GM19043 (cell line): ENCODE measurements at regions not wholly inside any gene's neighbourhood (a gene's known extent, or its start where the extent isn't known, plus 50 kb on each side); places are given as distances from the start of the nearest gene placed in this dataset.
"Not testable (repeated sequence)": the region's sequence is repeated elsewhere in the genome, so short reads cannot be mapped to it uniquely, and the experiment has no call there.

Source experiments
- ATAC-seq: cut with Tn5 transposase; IDR thresholded peaks from one replicate; pipeline ENCODE4 v1.9.1; 2021; ENCODE audit warnings: low read depth; ENCODE audit not compliant: unreplicated experiment

DNA sequence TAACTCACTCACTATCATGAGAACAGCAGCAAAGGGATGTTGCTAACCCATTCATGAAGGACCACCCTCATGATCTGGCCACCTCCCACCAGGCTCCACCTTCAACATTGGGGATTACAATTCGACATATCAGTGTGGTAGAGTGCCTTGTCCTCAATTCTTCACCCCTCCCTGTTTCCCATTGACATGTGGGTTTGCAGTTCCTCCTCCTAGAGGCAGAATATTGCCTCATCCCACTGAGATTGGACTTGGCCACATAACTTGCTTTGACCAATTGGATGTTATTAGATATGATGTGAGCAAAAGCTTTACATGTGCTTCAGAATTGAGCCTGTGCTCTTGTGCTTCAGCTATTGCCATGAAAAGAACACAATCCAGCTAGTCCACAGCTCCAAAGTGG, 217.0 kb upstream of the CXCR4 start:
- no peak for ATAC-seq

DNA sequence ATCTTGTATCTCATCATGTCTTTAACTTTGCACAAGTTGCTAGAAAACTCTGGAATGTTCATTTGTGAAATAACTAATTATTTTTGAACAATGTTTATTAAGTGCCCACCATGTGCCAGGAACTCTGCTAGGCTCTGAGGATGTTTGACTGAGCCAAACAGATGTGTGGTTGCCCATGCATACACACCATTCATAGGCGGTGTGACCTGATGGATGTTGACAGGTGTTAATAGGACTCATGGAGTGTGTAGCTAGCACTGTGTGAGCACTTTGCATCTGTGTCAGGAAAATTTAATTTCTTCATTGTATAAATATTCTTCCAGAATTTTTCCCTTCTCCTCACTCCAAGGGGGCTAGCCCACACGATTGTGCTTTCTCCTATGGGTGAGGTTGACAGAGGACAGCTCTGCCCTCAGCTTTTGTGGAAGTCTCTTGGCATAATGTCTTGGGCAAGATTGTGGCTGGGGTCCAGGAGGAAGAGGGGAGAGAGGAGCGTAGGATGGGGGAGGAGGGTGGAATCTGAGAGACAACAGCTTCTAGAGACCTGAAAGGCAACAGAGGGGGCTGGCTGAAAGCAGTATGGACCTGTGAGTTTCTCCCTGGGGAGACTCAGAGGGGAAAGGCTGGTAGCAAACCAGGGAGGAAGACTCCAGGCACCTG, 214.6 kb upstream of the CXCR4 start:
- ATAC-seq, result no peak

DNA sequence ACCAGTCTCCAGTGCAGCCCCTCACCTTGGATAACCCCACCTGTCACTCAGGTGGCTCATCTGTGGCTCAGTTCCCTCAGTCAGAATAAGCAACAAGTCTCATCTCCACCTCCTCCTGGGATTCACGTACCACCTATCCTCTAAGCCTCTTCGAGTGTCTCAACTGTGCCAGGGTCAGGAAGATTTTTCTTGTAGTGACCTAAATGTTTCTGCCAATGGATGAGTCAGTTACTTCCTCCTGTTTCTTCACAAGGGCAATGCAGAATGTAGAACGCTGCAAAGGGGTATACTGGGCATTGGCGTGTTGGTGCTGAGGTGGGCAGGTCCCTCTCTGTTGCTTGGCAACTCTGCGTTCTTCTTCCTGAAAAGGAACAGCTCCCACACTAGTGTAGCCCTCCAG, 213.3 kb upstream of the CXCR4 start:
- no peak for ATAC-seq

DNA sequence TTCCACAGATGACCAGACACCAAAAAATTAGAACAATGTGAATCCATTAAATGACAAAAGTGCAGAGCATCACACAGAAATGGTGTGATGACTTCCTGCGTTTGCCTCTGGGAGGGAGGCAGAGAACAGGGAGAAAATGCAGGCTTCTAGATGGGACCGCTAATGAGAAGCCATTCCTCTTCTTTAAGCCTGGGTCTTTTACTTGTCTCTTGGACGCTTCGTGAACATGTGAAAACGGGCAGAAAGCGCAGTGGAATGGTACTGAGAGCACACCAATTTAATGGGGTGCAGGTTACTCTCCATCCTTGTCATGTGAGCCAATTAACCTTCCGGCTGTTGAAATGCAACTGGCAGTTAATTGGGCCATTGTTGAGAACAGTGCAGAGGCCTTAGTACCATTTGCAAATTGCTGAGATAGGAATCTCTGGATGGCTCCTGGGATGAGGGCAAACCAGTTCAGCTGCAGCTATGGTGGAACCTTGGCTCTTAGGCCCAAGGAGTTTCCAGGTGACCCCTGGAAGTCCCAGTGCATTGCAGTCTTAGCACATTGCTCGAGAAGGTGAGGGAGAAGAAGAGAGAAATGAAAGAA, 210.4 kb upstream of the CXCR4 start:
- ATAC-seq, result no peak

DNA sequence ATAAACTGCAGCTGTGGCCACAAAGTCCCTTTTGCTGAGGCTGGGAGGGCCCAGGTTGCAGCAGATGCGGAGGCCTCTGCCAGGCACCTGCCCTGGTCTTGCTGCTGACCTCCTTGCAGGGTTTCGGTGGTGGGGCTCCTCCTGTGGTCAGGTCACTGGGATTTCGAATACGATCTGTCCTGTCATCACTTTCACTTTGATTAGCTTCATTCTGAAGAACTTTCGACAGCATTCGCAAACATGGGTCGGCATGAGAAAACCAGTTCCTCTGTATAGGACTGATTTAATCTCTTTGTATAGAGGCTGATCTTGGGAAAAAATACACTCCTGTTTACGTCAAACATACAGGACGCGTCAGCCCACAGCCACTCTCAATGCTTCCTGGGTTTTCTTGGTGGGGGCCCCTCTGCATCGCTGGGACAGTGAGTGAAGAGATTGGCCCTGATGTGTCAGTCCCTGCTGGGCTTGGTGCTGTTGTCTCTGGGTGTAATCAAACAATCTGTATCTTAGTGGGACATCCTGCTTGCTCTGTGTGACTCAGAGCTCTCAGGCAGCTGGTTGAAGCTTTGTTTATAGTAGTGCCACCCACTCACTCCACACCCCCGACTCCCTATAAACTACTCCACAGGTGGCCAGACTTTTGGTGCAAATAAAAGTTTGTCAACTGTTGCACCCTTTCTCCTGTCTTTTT, 209.4 kb upstream of the CXCR4 start:
- ATAC-seq, result peak; percentile 80

DNA sequence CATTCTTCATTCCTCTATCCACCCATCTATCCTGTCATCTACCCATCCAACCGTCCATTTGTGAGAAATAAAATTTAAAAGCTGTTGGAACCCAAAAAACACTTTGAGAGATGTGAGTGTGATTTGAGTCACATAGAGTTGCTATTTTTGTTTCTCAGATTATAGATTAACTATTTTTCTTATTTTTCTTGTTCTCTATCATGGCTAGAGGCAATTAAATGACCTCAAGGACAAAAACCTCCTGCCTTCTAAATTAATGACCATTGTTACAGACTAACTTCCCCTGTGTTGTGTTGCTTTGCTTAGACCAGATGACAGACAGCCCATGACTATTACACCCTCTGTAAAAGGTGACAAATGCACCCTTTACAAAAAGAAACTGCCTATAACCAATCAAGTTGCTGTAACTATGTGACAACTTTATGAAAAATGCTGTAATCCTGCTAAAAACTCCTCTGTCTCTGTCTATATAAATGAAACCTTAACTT, 207.9 kb upstream of the CXCR4 start:
- ATAC-seq, result no peak

DNA sequence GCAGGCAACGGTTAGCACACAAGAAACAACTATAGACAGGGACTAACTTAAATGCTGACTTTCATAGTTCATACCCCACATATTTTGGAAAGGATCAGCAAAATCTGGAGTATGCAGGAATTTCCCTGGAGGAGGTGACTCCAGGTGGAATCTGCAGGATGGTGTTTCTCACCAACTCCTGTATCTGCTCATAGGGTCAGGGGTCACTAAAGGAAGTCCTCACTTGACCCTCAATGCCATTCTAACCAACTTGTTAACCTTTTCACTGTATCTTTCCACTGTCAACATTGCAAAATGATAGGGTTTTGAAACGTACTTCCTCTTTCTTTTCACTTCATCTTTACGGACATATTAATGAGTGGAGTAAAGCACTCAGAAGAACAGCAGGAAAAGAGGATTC, 207.0 kb upstream of the CXCR4 start:
- no peak for ATAC-seq

DNA sequence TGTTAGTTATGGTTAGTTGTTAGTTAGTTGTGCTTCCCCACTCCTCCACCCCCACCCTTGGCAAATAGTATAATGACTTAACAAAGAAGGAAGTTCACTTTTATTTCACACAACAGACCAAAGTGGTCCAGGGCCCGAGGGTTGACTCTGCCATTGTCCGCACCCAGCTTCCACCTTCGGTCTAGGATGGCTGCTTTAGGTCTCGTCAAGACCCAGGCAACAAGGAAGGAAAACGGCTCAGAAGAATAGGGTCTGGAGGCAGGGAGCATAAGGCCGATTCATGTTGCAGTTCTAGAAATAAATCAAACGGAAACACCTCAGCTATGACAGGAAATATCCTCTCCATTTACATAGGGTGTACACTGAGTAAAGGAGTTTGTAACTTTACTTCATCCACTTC, 206.0 kb upstream of the CXCR4 start:
- ATAC-seq, result no peak

DNA sequence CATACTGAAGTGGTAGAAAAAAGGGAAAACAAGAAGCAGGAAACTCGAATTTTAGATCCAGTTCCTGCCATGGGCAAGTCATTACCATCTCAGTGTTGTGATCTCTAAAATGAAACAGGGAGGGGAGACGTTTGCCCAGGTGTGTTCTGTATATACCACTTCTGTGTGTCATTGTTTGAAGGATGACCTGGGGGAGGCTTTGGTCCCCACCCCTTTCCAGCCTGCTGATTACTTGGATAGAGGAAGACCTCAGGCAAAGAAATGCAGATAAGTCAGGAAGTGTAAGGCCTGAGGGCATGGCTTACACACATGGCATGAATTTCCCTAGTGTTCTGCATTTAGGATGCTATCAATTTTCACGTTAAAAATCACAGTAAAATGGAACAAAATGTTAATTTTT, 205.2 kb upstream of the CXCR4 start:
- ATAC-seq, result no peak

DNA sequence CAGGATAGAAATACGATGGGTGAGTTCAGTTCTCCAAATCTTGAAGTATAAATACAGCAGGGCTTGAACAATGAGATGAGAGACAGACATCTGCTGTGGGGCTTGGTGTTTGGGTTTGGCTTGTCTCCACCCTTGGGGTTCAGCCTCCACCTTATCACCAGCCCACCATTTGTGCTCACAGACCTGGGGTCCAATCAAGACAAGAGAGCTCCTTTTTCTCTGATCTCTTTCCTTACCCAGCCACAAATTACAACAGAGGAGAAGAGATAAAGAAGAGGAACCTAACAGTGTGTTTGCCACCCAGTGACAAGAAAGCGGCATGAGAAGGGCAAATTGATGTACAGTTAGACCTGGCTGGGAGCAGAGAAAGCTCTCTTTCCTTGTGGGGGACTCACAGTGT, 204.5 kb upstream of the CXCR4 start:
- no peak for ATAC-seq

DNA sequence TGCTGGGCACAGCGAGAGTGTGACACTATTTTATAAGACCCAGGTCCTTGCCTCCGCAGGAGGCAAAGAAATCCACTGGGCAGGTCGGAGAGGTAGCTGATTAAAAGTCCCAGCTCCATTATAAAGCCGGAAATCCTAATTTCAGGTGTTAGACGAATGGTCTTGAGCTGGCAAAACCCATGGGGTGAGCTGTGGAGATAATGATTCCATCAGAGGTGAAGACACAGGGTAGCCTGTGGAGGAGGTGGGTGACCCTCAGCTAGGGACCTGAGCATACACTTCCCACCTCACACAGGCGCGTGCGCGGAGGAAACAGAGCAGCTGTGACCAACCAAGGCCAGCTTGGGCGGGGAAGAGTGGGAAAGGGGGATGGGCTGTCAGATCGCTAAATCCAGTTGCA, 201.7 kb upstream of the CXCR4 start:
- no peak for ATAC-seq

DNA sequence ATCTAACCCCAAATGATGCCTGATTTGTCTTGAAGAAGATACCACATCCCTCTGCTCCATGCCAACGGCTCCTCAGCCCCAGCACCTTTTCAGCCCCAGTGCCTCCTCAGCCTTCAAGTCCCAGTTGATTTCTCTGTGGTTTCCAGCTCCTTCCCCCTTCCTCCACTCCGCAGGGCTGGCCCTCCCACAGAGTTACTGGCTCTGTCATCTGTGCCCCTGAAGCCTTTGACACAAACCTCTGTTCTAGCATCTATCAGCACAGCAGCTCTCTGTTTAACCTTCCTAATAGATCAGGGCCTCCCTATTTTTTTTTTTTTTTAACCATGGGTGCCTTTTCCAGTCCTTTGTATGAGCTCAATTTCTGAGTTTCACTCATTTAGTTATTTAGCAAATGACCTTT, 201.3 kb upstream of the CXCR4 start:
- ATAC-seq, result no peak

DNA sequence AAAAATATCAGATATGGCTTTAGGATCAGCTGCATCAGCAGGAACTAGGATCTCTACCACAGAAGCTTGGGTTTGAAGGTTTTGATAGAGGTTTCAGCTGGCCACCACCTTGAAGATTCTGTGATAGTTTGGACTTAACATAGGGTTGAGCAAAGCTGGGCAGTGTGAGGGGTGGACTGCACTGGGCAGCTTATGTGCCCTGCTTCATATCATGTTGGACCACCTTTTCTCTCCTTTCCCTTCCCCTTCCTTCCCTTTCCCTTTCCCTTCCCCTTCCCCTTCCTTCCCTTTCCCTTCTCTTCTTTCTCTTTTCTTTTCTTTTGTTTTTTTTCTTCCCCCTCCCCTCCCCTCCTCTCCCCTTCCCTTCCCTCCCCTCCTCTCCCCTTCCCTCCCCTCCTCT, 196.3 kb upstream of the CXCR4 start:
- ATAC-seq, result no peak

DNA sequence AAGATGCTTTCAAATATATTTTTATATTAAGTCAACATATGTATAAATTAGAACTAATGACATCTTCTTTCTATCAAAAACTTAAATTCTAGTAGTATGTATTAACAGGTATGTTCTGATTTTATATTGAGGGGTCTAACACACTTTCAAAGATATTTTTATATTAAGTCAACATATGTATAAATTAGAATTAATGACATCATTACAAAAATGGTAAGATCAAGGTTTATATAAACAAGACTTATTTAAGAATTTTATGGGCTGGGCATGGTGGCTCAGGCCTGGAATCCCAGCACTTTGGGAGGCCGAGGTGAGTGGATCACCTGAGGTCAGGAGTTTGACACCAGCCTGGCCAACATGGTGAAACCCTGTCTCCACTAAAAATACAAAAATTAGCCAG, 194.6 kb upstream of the CXCR4 start:
- not testable (repeated sequence) for ATAC-seq

DNA sequence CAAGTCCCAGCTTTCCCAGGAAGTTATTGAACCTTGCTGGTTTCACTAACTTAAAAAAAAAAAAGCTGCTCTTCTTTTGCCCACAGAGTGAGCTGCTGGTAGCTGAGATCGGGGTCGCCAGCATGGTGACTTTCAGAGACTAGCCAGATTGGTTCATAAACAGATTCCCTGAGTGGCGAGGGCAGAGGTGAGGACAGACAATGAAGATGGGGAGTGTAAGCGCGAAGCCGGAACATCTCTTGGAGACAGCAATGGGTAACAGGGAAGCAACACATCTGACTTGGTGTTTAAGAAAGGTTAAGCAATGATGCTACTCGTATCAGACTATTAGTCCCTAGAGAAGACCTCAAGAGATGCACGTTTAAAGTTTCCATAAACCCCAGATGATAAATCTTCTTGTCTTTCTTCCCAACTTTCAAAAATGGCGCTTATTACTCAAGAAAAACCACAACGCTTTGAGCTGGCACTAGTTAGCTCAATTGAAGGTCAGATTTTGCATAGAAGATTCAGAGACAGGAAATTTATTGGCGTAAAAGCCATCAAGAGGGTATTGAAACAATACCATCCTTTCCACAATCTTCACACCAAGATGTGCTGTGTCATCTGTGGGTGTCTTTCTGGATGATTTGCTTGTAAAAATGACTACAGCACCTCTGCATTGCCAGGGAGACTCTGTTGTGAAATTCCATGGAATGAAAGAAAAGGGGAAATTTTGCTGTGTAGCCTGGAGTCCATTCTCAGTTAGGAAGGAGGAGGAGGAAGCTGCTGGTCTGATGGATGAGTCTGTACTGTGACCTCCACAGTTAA, 193.1 kb upstream of the CXCR4 start:
- no peak for ATAC-seq

DNA sequence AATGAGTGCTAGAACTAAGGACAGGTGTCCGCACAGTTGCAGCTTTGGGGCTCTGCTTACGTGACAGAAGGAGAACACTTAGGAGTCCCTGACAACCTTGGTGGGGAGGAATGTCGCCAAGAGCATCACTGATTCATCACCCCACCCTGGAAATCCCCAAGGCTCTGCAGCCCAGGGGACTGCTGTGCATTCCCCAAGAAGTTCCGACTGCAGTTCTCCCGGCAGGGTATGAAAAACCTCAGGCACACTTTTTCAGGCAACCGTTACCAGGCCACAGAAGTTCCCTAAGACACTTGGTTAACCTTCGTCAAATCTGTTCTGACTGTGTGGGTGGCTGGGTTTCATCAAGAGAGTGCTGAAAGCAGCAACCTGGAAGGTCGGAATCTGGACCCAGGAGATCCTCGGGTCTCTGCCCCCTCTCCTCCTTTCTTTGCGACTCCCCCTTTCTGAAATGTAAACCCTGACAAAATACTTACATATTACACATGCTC, 192.1 kb upstream of the CXCR4 start:
- no peak for ATAC-seq

DNA sequence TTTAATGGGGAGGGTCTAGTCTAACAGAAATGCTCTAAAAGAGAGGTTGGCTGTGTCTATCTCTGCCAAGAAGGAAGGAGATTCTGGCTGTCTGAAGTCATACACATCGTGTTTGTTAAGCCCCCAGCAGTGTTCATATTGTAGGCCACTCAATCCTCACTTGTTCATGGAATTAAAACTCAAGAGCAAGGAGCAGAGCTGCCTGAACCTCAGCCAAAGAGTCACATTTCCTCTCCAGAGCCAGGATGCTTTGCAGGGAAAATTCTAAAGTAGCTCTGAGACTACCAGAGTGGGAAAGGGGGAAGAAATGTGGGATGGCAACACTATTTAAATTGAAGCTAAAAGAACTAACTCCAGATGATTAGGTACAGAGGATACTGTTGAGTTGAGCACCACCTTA, 190.7 kb upstream of the CXCR4 start:
- no peak for ATAC-seq

DNA sequence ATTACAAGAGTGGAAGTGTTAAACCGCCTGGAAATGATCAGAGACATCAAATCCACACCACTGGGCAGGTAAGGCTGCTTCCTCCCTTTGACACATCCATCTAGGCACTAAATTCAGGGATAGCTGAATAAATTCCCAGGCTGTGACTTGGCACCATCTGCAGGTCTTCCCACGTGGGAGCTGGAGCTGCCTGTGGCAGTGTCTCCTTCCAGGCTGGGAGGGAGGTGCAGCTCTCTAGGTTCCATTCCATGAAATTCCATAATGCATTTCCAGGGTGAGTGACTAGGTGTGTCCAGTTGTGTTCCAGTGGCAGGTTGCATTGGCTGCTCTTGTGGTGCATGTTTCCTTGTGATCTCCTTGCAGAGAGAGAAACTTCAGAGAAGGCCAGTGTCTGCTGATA, 188.9 kb upstream of the CXCR4 start:
- ATAC-seq, result no peak

DNA sequence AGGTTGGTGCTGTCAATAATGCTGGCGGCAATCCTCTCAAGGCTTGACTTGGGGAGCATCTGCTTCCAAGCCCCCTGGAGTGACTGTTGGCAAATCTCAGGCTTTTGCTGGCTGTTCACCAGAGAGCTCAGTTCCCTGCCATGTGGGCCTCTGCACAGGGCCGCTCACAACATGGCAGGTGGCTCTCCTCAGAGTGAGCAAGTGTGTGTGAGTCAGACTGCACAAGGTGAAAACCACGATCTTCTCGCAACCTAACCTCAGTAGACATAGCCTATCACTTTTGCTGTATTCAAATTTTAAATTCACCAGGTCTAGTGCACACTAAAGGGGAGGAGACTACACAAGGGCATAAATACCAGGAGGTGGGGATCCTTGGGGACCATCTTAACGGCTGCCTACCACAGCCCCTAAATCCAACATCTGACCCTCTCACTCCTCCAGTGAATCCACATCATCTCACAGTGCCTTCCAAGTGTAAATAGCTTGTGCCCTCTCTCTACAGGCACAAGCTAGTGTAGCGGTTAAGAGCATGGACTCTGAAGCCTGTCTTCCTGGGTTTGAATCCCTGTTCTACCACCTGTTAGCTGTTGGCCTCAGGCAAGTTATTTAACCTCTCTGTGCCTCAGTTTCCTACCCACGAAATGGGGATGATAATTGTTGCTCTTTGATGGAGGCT, 187.7 kb upstream of the CXCR4 start:
- ATAC-seq, result peak; percentile 75

DNA sequence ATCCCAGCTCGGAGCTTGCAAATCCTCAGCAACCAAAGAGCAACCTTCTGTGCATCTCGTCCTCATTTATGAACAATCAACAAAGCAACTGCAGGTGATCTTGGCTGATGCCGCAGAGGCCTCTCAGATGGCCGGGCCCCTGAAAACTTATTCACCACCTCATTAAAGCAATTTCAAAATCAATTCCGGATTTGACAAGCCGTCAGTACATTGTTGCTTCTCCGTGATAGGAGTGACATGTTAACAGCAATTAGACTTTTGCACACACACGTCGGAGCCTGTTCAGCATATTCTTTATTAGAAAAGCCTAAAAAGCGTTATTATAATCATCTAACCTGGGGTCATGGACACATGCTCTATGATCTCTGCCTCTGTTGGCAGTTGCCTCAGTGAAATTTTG, 183.1 kb upstream of the CXCR4 start:
- no peak for ATAC-seq

DNA sequence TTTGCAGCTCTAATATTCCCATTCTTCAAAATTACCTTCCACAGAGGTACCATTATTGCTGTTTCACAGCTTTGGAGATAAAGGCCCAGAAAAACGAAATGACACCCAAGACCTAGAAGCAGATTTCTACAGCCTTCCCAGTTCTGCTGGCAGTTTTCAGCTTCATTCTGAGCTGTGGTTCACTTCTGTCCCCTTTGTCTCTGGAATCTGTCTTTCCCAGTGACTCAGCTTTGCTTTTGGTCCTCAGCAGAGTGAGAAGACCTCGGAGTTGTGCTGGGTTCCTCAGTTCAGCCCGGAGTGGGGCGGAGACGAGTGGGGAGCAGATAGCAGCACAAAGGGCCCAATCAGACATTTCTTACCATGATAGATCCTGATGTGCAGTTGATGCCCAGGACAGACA, 180.7 kb upstream of the CXCR4 start:
- no peak for ATAC-seq
